GM23338 (cell line): ENCODE measurements at regions not wholly inside any gene's neighbourhood (a gene's known extent, or its start where the extent isn't known, plus 50 kb on each side); places are given as distances from the start of the nearest gene placed in this dataset.

ENCODE experiments used
- CREB1 ChIP-seq: fragments of 250-450 bp; sonication (Bioruptor Pico); IDR thresholded peaks from 2 replicates; pipeline ENCODE4 v1.5.0; 2020; ENCODE audit warnings: low read depth, mild to moderate bottlenecking, moderate library complexity
- CTCF ChIP-seq, 2 experiments: fragments of 200-600 bp in 1 of 2; sonication (generic) in 1 of 2; conservative IDR thresholded peaks; 2 replicates each; pipeline versions ENCODE4 v1.5.1 to v1.6.1; 2016 to 2017; ENCODE audit warnings: antibody characterized with exemption in 2 of 2, low read depth in 2 of 2, mild to moderate bottlenecking in 2 of 2, moderate library complexity in 1 of 2
- ETS1 ChIP-seq: IDR thresholded peaks from 2 replicates; pipeline ENCODE4 v1.6.1; 2016; ENCODE audit warnings: antibody characterized with exemption
- EZH2 ChIP-seq: fragments of 200-600 bp; sonication (generic); IDR thresholded peaks from one replicate; pipeline ENCODE4 v1.8.0; 2017; ENCODE audit warnings: antibody characterized with exemption, mild to moderate bottlenecking, low read depth; ENCODE audit not compliant: unreplicated experiment
- EZH2phosphoT487 ChIP-seq: fragments of 200-600 bp; sonication (generic); IDR thresholded peaks from one replicate; pipeline ENCODE4 v1.8.1; 2018; ENCODE audit warnings: antibody characterized with exemption; ENCODE audit not compliant: unreplicated experiment
- JUNB ChIP-seq: IDR thresholded peaks from one replicate; pipeline ENCODE4 v1.6.1; 2016; ENCODE audit warnings: antibody characterized with exemption; ENCODE audit not compliant: unreplicated experiment
- NANOG ChIP-seq: IDR thresholded peaks from 2 replicates; pipeline ENCODE4 v1.6.1; 2016; ENCODE audit warnings: antibody characterized with exemption, borderline replicate concordance
- POLR2AphosphoS5 ChIP-seq: IDR thresholded peaks from 2 replicates; pipeline ENCODE4 v1.6.1; 2016; ENCODE audit warnings: antibody characterized with exemption, low read depth
- REST ChIP-seq: IDR thresholded peaks from one replicate; pipeline ENCODE4 v1.6.1; 2018; ENCODE audit warnings: antibody characterized with exemption; ENCODE audit not compliant: unreplicated experiment
- STAT1 ChIP-seq: IDR thresholded peaks from one replicate; pipeline ENCODE4 v1.6.1; 2016; ENCODE audit warnings: antibody characterized with exemption; ENCODE audit not compliant: unreplicated experiment
- ZNF114 ChIP-seq: fragments of 250-450 bp; sonication (Bioruptor Pico); IDR thresholded peaks from 2 replicates; pipeline ENCODE4 v1.5.0; 2020; ENCODE audit warnings: mild to moderate bottlenecking, moderate library complexity
- ZNF331 ChIP-seq: fragments of 250-450 bp; sonication (Bioruptor Pico); IDR thresholded peaks from 2 replicates; pipeline ENCODE4 v1.5.0; 2020; ENCODE audit warnings: low read depth, mild to moderate bottlenecking, moderate library complexity
- ZNF462 ChIP-seq: fragments of 250-450 bp; sonication (Bioruptor Pico); IDR thresholded peaks from 2 replicates; pipeline ENCODE4 v1.5.0; 2020; ENCODE audit warnings: mild to moderate bottlenecking, moderate library complexity

DNA sequence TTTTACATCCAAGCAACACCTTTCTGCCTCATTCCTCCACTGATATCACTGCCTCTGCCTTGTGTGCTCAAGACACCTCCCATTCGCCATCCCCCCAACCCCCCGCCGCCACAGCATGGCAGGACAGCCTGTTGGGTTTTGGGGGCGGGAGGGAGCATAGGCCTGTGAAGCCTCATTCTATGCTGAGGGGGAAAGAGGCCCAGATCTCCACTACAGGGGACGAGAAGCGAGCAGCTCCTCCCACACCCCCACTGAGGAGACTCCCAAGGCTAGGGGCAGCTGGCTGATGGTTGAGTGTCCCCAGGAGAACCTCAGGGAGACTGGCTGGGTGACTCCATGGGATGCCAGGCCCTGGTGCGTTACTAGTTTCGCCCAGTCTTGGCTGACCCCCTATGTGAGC is 214.3 kb upstream of the SIX2 start:
- no peak for TF ChIP-seq CTCF (conservative IDR thresholded peaks at IDR 0.05; ENCODE audit: low read depth in 2 of 2)
- TF ChIP-seq POLR2AphosphoS5: no peak
- no peak for TF ChIP-seq ZNF114 (CRISPR knock-in tag)
- TF ChIP-seq EZH2phosphoT487: no peak
- TF ChIP-seq REST: no peak
- TF ChIP-seq CREB1 (CRISPR knock-in tag): no peak
- TF ChIP-seq EZH2: no peak
- no peak for TF ChIP-seq JUNB
- TF ChIP-seq NANOG: no peak
- TF ChIP-seq ETS1: no peak
- TF ChIP-seq ZNF331 (CRISPR knock-in tag): no peak
- TF ChIP-seq ZNF462: no peak
- TF ChIP-seq STAT1: no peak
